AG09319 (cell line): ENCODE measurements at regions not wholly inside any gene's neighbourhood (a gene's known extent, or its start where the extent isn't known, plus 50 kb on each side); places are given as distances from the start of the nearest gene placed in this dataset.

Experiments used
- DNase-seq: peaks from one replicate; pipeline ENCODE4 v3.0.0-alpha.2; 2010; ENCODE audit warnings: low read depth; ENCODE audit errors: extremely low read depth
- TF ChIP-seq, protein P1 (sequence below): IDR thresholded peaks from 2 replicates; pipeline ENCODE4 v1.5.1; 2011; ENCODE audit warnings: low read depth, mild to moderate bottlenecking, inconsistent platforms, low read length, moderate library complexity

DNA sequence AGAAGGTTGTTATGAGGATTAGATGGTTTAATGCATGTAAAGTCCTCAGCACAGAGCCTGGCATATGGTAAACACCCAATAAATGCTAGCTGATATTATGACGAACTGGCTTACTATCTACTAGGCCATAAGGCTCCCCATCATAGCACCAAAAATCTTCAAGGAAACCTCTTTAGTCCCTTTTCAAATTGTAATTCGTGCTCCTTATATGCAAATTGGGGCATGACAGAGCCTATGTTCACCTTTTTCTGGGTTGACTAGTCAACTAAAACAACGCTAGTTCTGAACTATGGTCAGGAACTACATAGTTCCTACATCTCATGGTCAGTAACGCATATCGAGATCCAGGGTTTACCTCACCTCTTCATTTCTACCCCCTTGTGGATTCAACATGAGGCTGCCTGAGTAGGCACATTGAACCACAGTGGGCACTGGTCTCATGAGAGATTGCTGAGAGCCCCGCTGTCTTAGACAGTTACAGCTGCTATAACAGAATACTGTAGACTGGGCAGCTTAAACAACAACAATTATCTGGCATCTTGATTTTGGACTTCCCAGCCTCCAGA is 97.2 kb upstream of the TNFAIP3 start:
- DNase-seq = no peak
- TF ChIP-seq, protein P1, sequence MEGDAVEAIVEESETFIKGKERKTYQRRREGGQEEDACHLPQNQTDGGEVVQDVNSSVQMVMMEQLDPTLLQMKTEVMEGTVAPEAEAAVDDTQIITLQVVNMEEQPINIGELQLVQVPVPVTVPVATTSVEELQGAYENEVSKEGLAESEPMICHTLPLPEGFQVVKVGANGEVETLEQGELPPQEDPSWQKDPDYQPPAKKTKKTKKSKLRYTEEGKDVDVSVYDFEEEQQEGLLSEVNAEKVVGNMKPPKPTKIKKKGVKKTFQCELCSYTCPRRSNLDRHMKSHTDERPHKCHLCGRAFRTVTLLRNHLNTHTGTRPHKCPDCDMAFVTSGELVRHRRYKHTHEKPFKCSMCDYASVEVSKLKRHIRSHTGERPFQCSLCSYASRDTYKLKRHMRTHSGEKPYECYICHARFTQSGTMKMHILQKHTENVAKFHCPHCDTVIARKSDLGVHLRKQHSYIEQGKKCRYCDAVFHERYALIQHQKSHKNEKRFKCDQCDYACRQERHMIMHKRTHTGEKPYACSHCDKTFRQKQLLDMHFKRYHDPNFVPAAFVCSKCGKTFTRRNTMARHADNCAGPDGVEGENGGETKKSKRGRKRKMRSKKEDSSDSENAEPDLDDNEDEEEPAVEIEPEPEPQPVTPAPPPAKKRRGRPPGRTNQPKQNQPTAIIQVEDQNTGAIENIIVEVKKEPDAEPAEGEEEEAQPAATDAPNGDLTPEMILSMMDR = no peak

DNA sequence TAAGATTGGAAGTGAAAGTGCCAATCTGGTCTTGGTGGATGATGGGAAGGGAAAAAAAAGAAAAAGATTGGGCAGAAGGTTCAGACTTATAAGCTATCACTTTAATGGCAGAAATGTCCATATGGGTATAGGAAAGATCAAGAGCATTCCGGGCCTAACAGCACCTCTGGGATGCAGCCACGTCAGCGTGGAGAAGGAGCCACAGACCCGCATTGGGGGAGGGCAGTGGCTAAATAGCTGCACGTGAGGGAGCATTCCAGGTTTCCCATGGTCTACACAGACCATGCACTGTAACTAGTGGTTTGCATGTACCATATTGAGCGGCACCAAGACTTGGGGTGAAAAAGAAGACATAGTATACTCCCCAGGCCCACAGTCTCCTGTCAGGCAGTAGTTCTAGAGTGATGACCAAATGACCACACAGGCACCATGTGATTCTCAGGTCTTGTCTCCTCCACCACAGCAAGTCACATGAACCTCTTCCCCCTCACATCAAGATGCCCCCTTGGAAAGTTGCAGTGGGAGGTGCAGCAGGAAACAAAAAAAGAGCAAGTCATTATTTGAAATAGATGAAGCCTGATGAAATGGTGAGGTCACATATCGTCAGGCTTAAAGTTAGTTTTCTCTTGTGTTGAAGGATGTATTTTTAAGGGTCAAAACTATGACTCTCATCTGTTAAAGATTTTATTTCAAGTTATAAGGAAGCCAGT is 94.4 kb upstream of the TNFAIP3 start:
- DNase-seq = no peak
- TF ChIP-seq, protein P1 = no peak

DNA sequence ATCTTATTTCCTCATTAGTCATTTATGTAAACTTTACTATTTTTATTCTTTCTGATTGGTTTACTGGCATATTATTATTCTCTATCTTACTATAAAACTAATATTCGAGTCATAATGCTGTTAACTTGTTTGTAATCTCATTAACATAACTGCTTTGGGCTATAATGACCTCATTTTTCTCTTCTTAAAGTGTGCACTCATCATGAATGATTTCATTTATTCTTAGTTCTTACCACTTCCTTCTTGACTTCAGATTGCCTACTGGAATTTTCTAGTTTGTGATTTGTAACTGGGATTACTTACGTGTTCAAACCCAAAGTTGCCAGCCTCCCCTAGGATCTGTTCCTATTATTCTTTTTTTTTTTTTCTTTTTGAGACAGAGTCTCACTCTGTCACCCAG is 91.8 kb upstream of the TNFAIP3 start:
- no peak for DNase-seq
- TF ChIP-seq, protein P1 = no peak

DNA sequence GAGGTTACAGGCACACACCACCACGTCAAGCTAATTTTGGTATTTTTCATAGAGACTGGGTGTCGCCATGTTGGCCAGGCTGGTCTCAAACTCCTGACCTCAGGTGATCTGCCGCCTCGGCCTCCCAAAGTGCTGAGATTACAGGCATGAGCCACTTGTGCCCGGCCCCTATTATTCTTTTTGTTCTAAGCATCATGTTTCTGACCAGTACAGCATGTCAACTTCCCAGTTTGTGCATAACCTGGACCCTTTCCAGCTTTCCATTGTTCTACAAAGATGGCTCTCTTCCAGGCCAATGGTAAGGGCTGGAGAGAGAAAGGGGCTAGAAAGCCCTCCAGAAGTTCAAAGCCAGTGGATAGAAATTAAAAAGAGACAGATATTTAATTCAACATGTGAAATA is 91.3 kb upstream of the TNFAIP3 start:
- TF ChIP-seq, protein P1 = no peak
- no peak for DNase-seq

DNA sequence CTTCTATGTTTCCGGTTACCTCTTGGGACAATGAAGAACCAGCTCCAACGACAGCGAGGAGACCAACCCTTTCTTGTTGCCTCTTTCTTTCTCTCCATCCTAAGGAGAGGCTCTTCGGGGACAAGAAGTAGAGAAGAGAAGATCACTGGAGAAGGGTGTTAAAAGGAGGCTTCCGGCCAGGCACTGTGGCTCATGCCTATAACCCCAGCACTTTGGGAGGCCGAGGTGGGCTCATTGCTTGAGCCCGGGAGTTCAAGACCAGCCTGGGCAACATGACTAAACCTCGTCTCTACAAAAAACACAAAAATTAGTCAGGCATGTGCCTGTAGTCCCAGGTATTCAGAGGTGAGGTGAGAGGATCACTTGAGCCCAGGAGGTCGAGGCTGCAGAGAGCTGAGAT is 90.8 kb upstream of the TNFAIP3 start:
- TF ChIP-seq, protein P1 = no peak
- DNase-seq = no peak

DNA sequence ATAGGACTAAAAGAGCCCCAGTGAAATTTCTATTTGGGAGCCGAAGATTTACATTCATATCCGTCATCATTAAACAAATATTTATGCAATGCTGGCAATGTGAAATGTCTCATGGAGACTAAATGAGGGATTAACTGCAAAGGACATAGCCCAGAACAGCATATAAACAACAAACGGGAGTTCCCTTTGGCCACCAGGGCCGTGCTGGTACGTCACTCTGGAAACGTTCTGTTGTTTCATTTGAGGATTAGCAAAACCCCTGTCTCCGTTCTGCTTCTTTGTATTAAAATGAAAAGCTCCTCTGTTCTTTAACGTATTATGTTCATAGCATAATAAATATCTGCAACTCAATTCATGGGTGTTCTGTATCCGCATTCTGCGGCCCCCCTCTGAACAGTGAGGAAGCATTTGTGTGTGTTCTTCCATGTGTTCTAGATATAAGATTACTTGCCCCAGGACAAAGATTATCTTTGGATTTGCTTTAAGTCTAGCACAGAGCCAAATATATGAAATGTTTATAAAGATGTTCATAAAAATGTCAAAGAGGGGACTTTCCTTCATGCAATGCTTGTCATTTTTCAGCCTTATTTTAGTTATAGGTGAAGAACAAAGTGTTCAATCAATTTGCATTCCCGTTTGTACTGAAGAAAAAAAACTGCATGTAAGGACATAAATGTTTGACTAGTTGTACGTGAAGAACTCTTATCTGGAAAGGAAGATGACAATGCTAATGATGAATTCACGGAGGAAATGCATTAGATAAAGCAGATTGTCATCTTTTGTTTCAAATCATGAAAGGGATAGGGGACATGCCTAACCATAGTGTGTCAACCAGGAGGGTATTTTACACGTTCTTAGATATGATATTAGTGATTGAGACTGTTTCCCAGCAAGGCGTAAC is 90.0 kb upstream of the TNFAIP3 start:
- TF ChIP-seq, protein P1 = no peak; the same call in 1 of the 2 replicates
- DNase-seq = no peak

DNA sequence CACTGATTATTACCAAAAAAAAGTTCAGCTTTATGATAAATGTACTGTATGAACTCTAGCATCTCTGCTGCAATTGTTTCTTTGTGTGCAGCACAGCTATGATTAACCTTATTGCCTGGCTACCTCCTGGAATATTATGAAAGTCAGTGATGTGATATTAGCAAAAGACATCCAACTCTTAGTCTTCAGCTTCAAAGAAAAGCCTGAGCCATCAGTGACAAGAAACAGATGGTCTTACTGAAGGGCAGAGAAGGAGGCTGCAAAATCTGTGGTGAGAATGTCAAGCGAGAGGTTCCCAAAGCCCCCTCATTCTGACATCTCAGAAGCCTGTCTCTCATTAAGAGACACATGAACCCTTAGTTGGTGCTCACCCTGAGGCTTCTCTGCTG is 89.4 kb upstream of the TNFAIP3 start:
- TF ChIP-seq, protein P1 = no peak
- DNase-seq = no peak
